Neuronal stem cell (in vitro differentiated cells): ENCODE measurements at regions not wholly inside any gene's neighbourhood (a gene's known extent, or its start where the extent isn't known, plus 50 kb on each side); places are given as distances from the start of the nearest gene placed in this dataset.

Experiments
- DNase-seq: peaks from one replicate; pipeline ENCODE4 v3.0.0-alpha.2; 2013; ENCODE audit warnings: low spot score
- H2AFZ ChIP-seq: one replicate; pipeline ENCODE4 v1.6.1; 2013; ENCODE audit warnings: mild to moderate bottlenecking, low read length, inconsistent platforms
- H2AK5ac ChIP-seq: 2 replicates; pipeline ENCODE4 v1.6.1; 2013; ENCODE audit warnings: low read depth, mild to moderate bottlenecking, inconsistent platforms, low read length, moderate library complexity, mixed read lengths
- H2BK120ac ChIP-seq: 2 replicates; pipeline ENCODE4 v1.6.1; 2013; ENCODE audit warnings: low read depth, mild to moderate bottlenecking, inconsistent platforms, low read length, moderate library complexity, mixed read lengths
- H2BK12ac ChIP-seq: one replicate; pipeline ENCODE4 v1.6.1; 2013; ENCODE audit warnings: low read length, inconsistent platforms
- H2BK15ac ChIP-seq: 2 replicates; pipeline ENCODE4 v1.6.1; 2013; ENCODE audit warnings: mild to moderate bottlenecking, low read length, inconsistent platforms, mixed read lengths
- H2BK5ac ChIP-seq: one replicate; pipeline ENCODE4 v1.6.1; 2013; ENCODE audit warnings: inconsistent platforms, mild to moderate bottlenecking, low read length, moderate library complexity
- H3K14ac ChIP-seq: one replicate; pipeline ENCODE4 v1.6.1; 2013; ENCODE audit warnings: low read length, inconsistent platforms
- H3K18ac ChIP-seq: 2 replicates; pipeline ENCODE4 v1.6.1; 2013; ENCODE audit warnings: low read length, inconsistent platforms
- H3K23ac ChIP-seq: 2 replicates; pipeline ENCODE4 v1.6.1; 2013; ENCODE audit warnings: low read depth, mild to moderate bottlenecking, mixed read lengths, low read length, inconsistent platforms; ENCODE audit not compliant: poor library complexity
- H3K27ac ChIP-seq: replicated peaks from 3 replicates; pipeline ENCODE4 v1.5.1; 2013; ENCODE audit warnings: low read length, inconsistent platforms
- H3K27me3 ChIP-seq, 3 experiments: 2 replicates each; pipeline ENCODE4 v1.6.1; 2013; ENCODE audit warnings: low read length in 3 of 3, mild to moderate bottlenecking in 2 of 3, inconsistent platforms in 1 of 3, low read depth in 1 of 3, mixed read lengths in 1 of 3, moderate library complexity in 1 of 3; ENCODE audit not compliant: control insufficient read depth in 3 of 3, insufficient read depth in 3 of 3
- H3K36me3 ChIP-seq, 2 donors: replicated peaks in 1 of 2; 2 replicates each; pipeline ENCODE4 v1.6.1; 2013; ENCODE audit warnings: low read length in 2 of 2; ENCODE audit not compliant: control insufficient read depth in 2 of 2, insufficient read depth in 2 of 2
- H3K4ac ChIP-seq: 2 replicates; pipeline ENCODE4 v1.6.1; 2013; ENCODE audit warnings: inconsistent platforms, mild to moderate bottlenecking, low read length, moderate library complexity
- H3K4me1 ChIP-seq, 2 donors: 1 replicate in 1 of 2; 2 replicates in 1 of 2; pipeline ENCODE4 v1.6.1; 2013; ENCODE audit warnings: low read length in 2 of 2, low read depth in 1 of 2; ENCODE audit not compliant: control insufficient read depth in 2 of 2, insufficient read depth in 1 of 2
- H3K4me2 ChIP-seq: one replicate; pipeline ENCODE4 v1.6.1; 2013; ENCODE audit warnings: mild to moderate bottlenecking, low read length, inconsistent platforms; ENCODE audit not compliant: insufficient read depth, poor library complexity, severe bottlenecking
- H3K4me3 ChIP-seq, 2 donors: 2 replicates each; pipeline ENCODE4 v1.5.1; 2013; ENCODE audit warnings: low read length in 2 of 2, mild to moderate bottlenecking in 2 of 2, inconsistent platforms in 1 of 2, moderate library complexity in 1 of 2
- H3K79me1 ChIP-seq: one replicate; pipeline ENCODE4 v1.6.1; 2013; ENCODE audit warnings: low read depth, mild to moderate bottlenecking, inconsistent platforms, low read length, moderate library complexity
- H3K9ac ChIP-seq: one replicate; pipeline ENCODE4 v1.6.1; 2013; ENCODE audit warnings: mild to moderate bottlenecking, low read depth, low read length, inconsistent platforms; ENCODE audit not compliant: poor library complexity
- H3K9me3 ChIP-seq, 2 donors: replicated peaks in 1 of 2; 2 replicates each; pipeline versions ENCODE3 to v1.6.1; 2013; ENCODE audit warnings: low read length in 2 of 2, mild to moderate bottlenecking in 2 of 2, inconsistent platforms in 1 of 2, low read depth in 1 of 2, mixed read lengths in 1 of 2, moderate library complexity in 1 of 2; ENCODE audit not compliant: control insufficient read depth in 2 of 2, insufficient read depth in 1 of 2
- H4K8ac ChIP-seq: one replicate; pipeline ENCODE4 v1.6.1; 2013; ENCODE audit warnings: low read depth, mild to moderate bottlenecking, inconsistent platforms, low read length, moderate library complexity
- H4K91ac ChIP-seq: one replicate; pipeline ENCODE4 v1.6.1; 2013; ENCODE audit warnings: low read length, low read depth, mild to moderate bottlenecking, inconsistent platforms; ENCODE audit not compliant: poor library complexity
- WGBS, 2 donors: extraction: QIAGEN DNeasy Blood & Tissue Kit; methylation state at CpG; one replicate each; pipeline ENCODE4 v1.1.7; 2013; ENCODE audit warnings: missing lambda C conversion rate in 2 of 2, mixed read lengths in 1 of 2; ENCODE audit not compliant: insufficient read length in 2 of 2, insufficient replicate concordance in 1 of 2; ENCODE audit errors: extremely low coverage in 2 of 2; 5-methylcytosine and 5-hydroxymethylcytosine counted together

DNA sequence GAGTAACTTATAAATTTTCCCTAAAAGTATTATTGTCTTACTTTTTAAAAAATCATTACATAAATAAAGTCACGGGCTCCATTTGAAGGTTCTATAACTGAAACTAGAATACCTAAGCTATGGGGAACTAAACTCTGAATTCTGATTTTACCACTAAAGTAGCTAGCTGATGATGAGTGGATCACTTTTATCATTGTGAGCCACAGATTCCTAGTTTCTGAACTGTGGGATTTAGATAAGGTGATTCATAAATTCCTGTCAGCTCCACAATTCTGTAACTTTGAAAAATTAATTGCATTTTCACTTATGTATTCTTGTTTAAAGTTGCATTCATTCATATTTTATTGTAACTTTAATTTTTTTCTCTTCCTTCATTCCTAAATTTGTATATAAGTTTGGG lies 540.9 kb downstream of the GBA3 start:
- Histone ChIP-seq H2BK120ac (no peak overlapping the region), H2BK5ac (no peak overlapping the region), H3K79me1 (no peaks in the 10 kb centered on the region), H3K4me1 (peaks cover 9 to 10% of the 10 kb centered on the region in 2 donors), H3K27ac (no peak overlapping the region), H3K9ac (no peak overlapping the region), H3K4me2 (no peak overlapping the region), H2BK15ac (no peak overlapping the region), H4K8ac (no peak overlapping the region), H3K18ac (no peak overlapping the region), H3K23ac (no peak overlapping the region), H3K14ac (no peak overlapping the region), H3K27me3 (no peaks in the 10 kb centered on the region), H2BK12ac (no peak overlapping the region), H2AK5ac (no peak overlapping the region), H3K4me3 (no peak overlapping the region), H4K91ac (no peak overlapping the region), H2AFZ (no peak overlapping the region), H3K9me3 (peaks cover 0 to 5% of the 10 kb centered on the region in 2 donors), H3K36me3 (no peaks in the 10 kb centered on the region), H3K4ac (no peak overlapping the region)
- WGBS, 2 donors, result no CpG with 5 or more reads among the region's 1 CpG
- no peak for DNase-seq

- Histone ChIP-seq H3K14ac (no peak overlapping the region), H2BK5ac (no peak overlapping the region), H2BK12ac (no peak overlapping the region), H3K23ac (no peak overlapping the region), H4K91ac (no peak overlapping the region), H3K27ac (no peak overlapping the region), H2BK15ac (no peak overlapping the region), H3K18ac (no peak overlapping the region), H3K4me3 (no peak overlapping the region), H2BK120ac (no peak overlapping the region), H3K4me1 (peaks cover 9 to 10% of the 10 kb centered on the region in 2 donors), H3K4me2 (no peak overlapping the region), H2AK5ac (no peak overlapping the region), H3K27me3 (no peaks in the 10 kb centered on the region), H3K4ac (no peak overlapping the region), H3K9ac (no peak overlapping the region), H4K8ac (no peak overlapping the region), H2AFZ (no peak overlapping the region), H3K79me1 (no peaks in the 10 kb centered on the region), H3K36me3 (no peaks in the 10 kb centered on the region), H3K9me3 (peaks cover 0 to 5% of the 10 kb centered on the region in 2 donors)
- no peak for DNase-seq
- WGBS, 2 donors, result no CpG with 5 or more reads among the region's 2 CpGs
Observed at GRCh38 chr4:23232987-23233386, 540.2 kb downstream of the GBA3 start.

DNA sequence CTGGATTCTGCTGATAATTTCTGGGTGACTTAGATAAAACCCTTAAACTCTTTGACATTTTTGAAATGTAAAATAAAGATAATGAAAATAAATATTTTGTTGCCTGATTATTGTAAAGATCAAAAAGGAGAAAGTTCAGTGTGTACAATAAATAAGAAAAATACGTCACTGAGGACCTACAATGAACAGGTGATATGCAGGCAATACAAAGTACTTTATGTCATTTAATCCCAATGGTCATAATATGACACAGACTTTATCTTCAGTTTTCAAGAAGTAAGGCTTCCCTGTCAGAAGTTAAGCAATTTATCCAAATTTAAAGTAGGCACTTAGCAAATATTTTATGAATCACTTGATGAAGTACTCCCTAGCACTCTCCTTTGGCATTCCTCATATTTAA lies 532.8 kb downstream of the GBA3 start:
- H3K4me2 ChIP-seq, result no peak overlapping the region
- no peak overlapping the region for H3K27ac ChIP-seq
- no CpG with 5 or more reads among the region's 1 CpG for WGBS, 2 donors
- H3K9ac ChIP-seq, result no peak overlapping the region
- H3K79me1 ChIP-seq, result no peaks in the 10 kb centered on the region
- DNase-seq, result no peak
- H3K18ac ChIP-seq, result no peak overlapping the region
- no peak overlapping the region for H4K8ac ChIP-seq
- H2AK5ac ChIP-seq, result no peak overlapping the region
- H3K4ac ChIP-seq, result no peak overlapping the region
- no peak overlapping the region for H2AFZ ChIP-seq
- no peaks in the 10 kb centered on the region for H3K36me3 ChIP-seq
- H2BK120ac ChIP-seq, result no peak overlapping the region
- no peaks in the 10 kb centered on the region for H3K4me1 ChIP-seq
- no peak overlapping the region for H2BK12ac ChIP-seq
- no peak overlapping the region for H2BK5ac ChIP-seq
- H4K91ac ChIP-seq, result no peak overlapping the region
- H3K9me3 ChIP-seq, result no peaks in the 10 kb centered on the region
- H3K27me3 ChIP-seq, result no peaks in the 10 kb centered on the region
- H3K4me3 ChIP-seq, result no peak overlapping the region
- no peak overlapping the region for H2BK15ac ChIP-seq
- H3K23ac ChIP-seq, result no peak overlapping the region
- H3K14ac ChIP-seq, result no peak overlapping the region

GRCh38 chr4:23224684-23225420 lies 532.1 kb downstream of the GBA3 start:
- Histone ChIP-seq H3K4me2 (no peak overlapping the region), H2BK12ac (no peak overlapping the region), H3K79me1 (no peaks in the 10 kb centered on the region), H3K4me1 (no peaks in the 10 kb centered on the region), H4K91ac (no peak overlapping the region), H2BK5ac (no peak overlapping the region), H3K4ac (no peak overlapping the region), H2BK120ac (no peak overlapping the region), H3K14ac (no peak overlapping the region), H3K27me3 (no peaks in the 10 kb centered on the region), H3K9me3 (no peaks in the 10 kb centered on the region), H2BK15ac (no peak overlapping the region), H4K8ac (no peak overlapping the region), H3K36me3 (no peaks in the 10 kb centered on the region), H3K27ac (no peak overlapping the region), H3K4me3 (no peak overlapping the region), H2AFZ (no peak overlapping the region), H2AK5ac (no peak overlapping the region), H3K9ac (no peak overlapping the region), H3K18ac (no peak overlapping the region), H3K23ac (no peak overlapping the region)
- no CpG with 5 or more reads among the region's 4 CpGs for WGBS, 2 donors
- DNase-seq, result no peak
